Smooth muscle cell (in vitro differentiated cells): ENCODE measurements at regions not wholly inside any gene's neighbourhood (a gene's known extent, or its start where the extent isn't known, plus 50 kb on each side); places are given as distances from the start of the nearest gene placed in this dataset.
"Not testable (repeated sequence)": the region's sequence is repeated elsewhere in the genome, so short reads cannot be mapped to it uniquely, and the experiment has no call there.

Source experiments
- DNase-seq: peaks from one replicate; lab custom pipeline; 2025; ENCODE audit not compliant: unreplicated experiment; lab: John Stamatoyannopoulos, UW
- H2AFZ ChIP-seq: fragments of 200-600 bp; sonication (generic); 2 replicates; pipeline ENCODE4 v1.6.0; 2016; ENCODE audit warnings: antibody characterized with exemption, low read depth, mild to moderate bottlenecking
- H3F3A ChIP-seq: fragments of 200-600 bp; sonication (generic); 2 replicates; pipeline ENCODE4 v1.6.0; 2017; ENCODE audit warnings: antibody characterized with exemption, low read depth
- H3K27ac ChIP-seq: fragments of 200-600 bp; sonication (generic); 2 replicates; pipeline ENCODE4 v1.5.1; 2016; ENCODE audit warnings: low read depth, mild to moderate bottlenecking
- H3K27me3 ChIP-seq: fragments of 200-600 bp; sonication (generic); 2 replicates; pipeline ENCODE4 v1.6.1; 2016; ENCODE audit warnings: low read depth, mild to moderate bottlenecking
- H3K36me3 ChIP-seq: fragments of 200-600 bp; sonication (generic); 2 replicates; pipeline ENCODE4 v1.5.1; 2016; ENCODE audit warnings: low read depth
- H3K4me1 ChIP-seq: fragments of 200-600 bp; sonication (generic); 2 replicates; pipeline ENCODE4 v1.5.1; 2016; ENCODE audit warnings: low read depth
- H3K4me2 ChIP-seq: fragments of 200-600 bp; sonication (generic); 2 replicates; pipeline ENCODE4 v1.6.0; 2016; ENCODE audit warnings: mild to moderate bottlenecking
- H3K4me3 ChIP-seq: fragments of 200-600 bp; sonication (generic); 2 replicates; pipeline ENCODE4 v1.5.1; 2016; ENCODE audit warnings: mild to moderate bottlenecking
- H3K79me2 ChIP-seq: fragments of 200-600 bp; sonication (generic); 2 replicates; pipeline ENCODE4 v1.6.0; 2016; ENCODE audit warnings: low read depth, mild to moderate bottlenecking
- H3K9ac ChIP-seq: fragments of 200-600 bp; sonication (generic); 2 replicates; pipeline ENCODE4 v1.6.0; 2016; ENCODE audit warnings: low read depth
- H3K9me3 ChIP-seq: fragments of 200-600 bp; sonication (generic); replicated peaks from 2 replicates; pipeline ENCODE4 v1.5.1; 2016; ENCODE audit warnings: low read depth
- H4K20me1 ChIP-seq: fragments of 200-600 bp; sonication (generic); 2 replicates; pipeline ENCODE4 v1.6.0; 2016; ENCODE audit warnings: low read depth
- CTCF ChIP-seq: fragments of 200-600 bp; sonication (generic); IDR thresholded peaks from 2 replicates; pipeline ENCODE4 v1.5.1; 2017; ENCODE audit warnings: borderline replicate concordance, mild to moderate bottlenecking, antibody characterized with exemption; ENCODE audit not compliant: insufficient read depth, poor library complexity, severe bottlenecking
- WGBS: methylation state at CpG from one replicate; pipeline ENCODE4 v1.1.7; 2016; ENCODE audit warnings: low lambda C conversion rate; 5-methylcytosine and 5-hydroxymethylcytosine counted together

GRCh38 chr7:89849052-89849451 lies 305.2 kb upstream of the STEAP1 start:
- Histone ChIP-seq H3K27ac (no peak overlapping the region), H3K36me3 (no peaks in the 10 kb centered on the region), H3K9me3 (no peaks in the 10 kb centered on the region), H2AFZ (no peak overlapping the region), H3K4me2 (no peak overlapping the region), H3F3A (no peaks in the 10 kb centered on the region), H3K9ac (no peak overlapping the region), H4K20me1 (no peaks in the 10 kb centered on the region), H3K27me3 (no peaks in the 10 kb centered on the region), H3K79me2 (no peaks in the 10 kb centered on the region), H3K4me3 (no peak overlapping the region), H3K4me1 (no peaks in the 10 kb centered on the region)
- WGBS: 81% methylated on average over 4 of the region's 4 CpGs
- no peak for TF ChIP-seq CTCF
- no peak for DNase-seq

GRCh38 chr7:89857053-89857452 lies 297.2 kb upstream of the STEAP1 start:
- not testable (repeated sequence) for H3K79me2 ChIP-seq, DNase-seq, H3K4me2 ChIP-seq, H3K4me1 ChIP-seq, H3K4me3 ChIP-seq, H2AFZ ChIP-seq, H3K27me3 ChIP-seq, H3K9me3 ChIP-seq, H3F3A ChIP-seq, H3K27ac ChIP-seq, H3K9ac ChIP-seq, H3K36me3 ChIP-seq, H4K20me1 ChIP-seq

- no peaks in the 10 kb centered on the region for H3K9me3 ChIP-seq
- no peaks in the 10 kb centered on the region for H3K36me3 ChIP-seq
- no peak overlapping the region for H3K27ac ChIP-seq
- no peak for TF ChIP-seq CTCF
- H4K20me1 ChIP-seq: no peaks in the 10 kb centered on the region
- H3K4me1 ChIP-seq: no peaks in the 10 kb centered on the region
- H3K4me2 ChIP-seq: no peak overlapping the region
- no peaks in the 10 kb centered on the region for H3K27me3 ChIP-seq
- DNase-seq: no peak
- H2AFZ ChIP-seq: no peak overlapping the region
- no peak overlapping the region for H3K9ac ChIP-seq
- no peaks in the 10 kb centered on the region for H3F3A ChIP-seq
- H3K79me2 ChIP-seq: no peaks in the 10 kb centered on the region
- WGBS: 89% methylated on average over 1 of the region's 1 CpG
- no peak overlapping the region for H3K4me3 ChIP-seq
These were observed 296.5 kb upstream of the STEAP1 start for GRCh38 chr7:89857767-89858166.

- Histone ChIP-seq H2AFZ (no peak overlapping the region), H3K4me1 (no peaks in the 10 kb centered on the region), H3K4me3 (no peak overlapping the region), H3K9me3 (no peaks in the 10 kb centered on the region), H3K27ac (no peak overlapping the region), H4K20me1 (no peaks in the 10 kb centered on the region), H3K4me2 (no peak overlapping the region), H3K79me2 (no peaks in the 10 kb centered on the region), H3F3A (no peaks in the 10 kb centered on the region), H3K27me3 (no peaks in the 10 kb centered on the region), H3K36me3 (no peaks in the 10 kb centered on the region), H3K9ac (no peak overlapping the region)
- no peak for TF ChIP-seq CTCF
- 91% methylated on average over 3 of the region's 3 CpGs for WGBS
- DNase-seq: no peak
These were observed 266.8 kb upstream of the STEAP1 start for GRCh38 chr7:89887489-89887888.
